Caco-2 (cell line): ENCODE measurements at regions not wholly inside any gene's neighbourhood (a gene's known extent, or its start where the extent isn't known, plus 50 kb on each side); places are given as distances from the start of the nearest gene placed in this dataset.

Experiments used
- BruUV-seq: library from RNA; stranded (reverse); fragments of 400-500 nt; replicated peaks from 2 replicates; lab custom pipeline; 2021; lab: Mats Ljungman, UMichigan
- CTCF ChIA-PET: fragments of 300-600 bp; sonication (Branson Sonifier 250); formaldehyde crosslinking; loops from one replicate; lab custom pipeline; 2022; ENCODE audit warnings: antibody characterized with exemption; lab: Charles Lee
- POLR2A ChIA-PET: fragments of 300-600 bp; sonication (Branson Sonifier 250); formaldehyde crosslinking; loops from one replicate; lab custom pipeline; 2022; ENCODE audit warnings: antibody characterized with exemption; lab: Charles Lee
- DNase-seq, 2 experiments: peaks; one replicate each; pipeline versions ENCODE4 v3.0.0 to v3.0.0-alpha.2; 2020 to 2022
- H3K27me3 ChIP-seq: replicated peaks from 2 replicates; pipeline ENCODE4 v1.6.0; 2011; ENCODE audit warnings: low read length; ENCODE audit not compliant: control insufficient read depth, insufficient read depth
- H3K36me3 ChIP-seq: 2 replicates; pipeline ENCODE4 v1.5.1; 2011; ENCODE audit warnings: low read length; ENCODE audit not compliant: control insufficient read depth, insufficient read depth
- H3K4me1 ChIP-seq: fragments of 250-450 bp; sonication (Bioruptor Pico); 2 replicates; pipeline ENCODE4 v1.5.1; 2020; ENCODE audit warnings: mild to moderate bottlenecking
- H3K4me3 ChIP-seq: 2 replicates; pipeline ENCODE4 v1.5.1; 2011; ENCODE audit warnings: low read depth, mild to moderate bottlenecking, control low read depth, low read length
- H3K9me3 ChIP-seq: fragments of 250-450 bp; sonication (Bioruptor Pico); 2 replicates; pipeline ENCODE4 v1.5.1; 2020; ENCODE audit warnings: mild to moderate bottlenecking, moderate library complexity
- H3K27ac Mint-ChIP-seq: one replicate; pipeline ENCODE4 v1.8.0; 2022; ENCODE audit warnings: mixed read lengths; ENCODE audit not compliant: unreplicated experiment
- H3K27me3 Mint-ChIP-seq: one replicate; pipeline ENCODE4 v1.8.0; 2022; ENCODE audit warnings: mixed read lengths; ENCODE audit not compliant: insufficient read depth, unreplicated experiment
- H3K36me3 Mint-ChIP-seq: one replicate; pipeline ENCODE4 v1.8.0; 2022; ENCODE audit warnings: mild to moderate bottlenecking, mixed read lengths; ENCODE audit not compliant: insufficient read depth, unreplicated experiment
- H3K4me1 Mint-ChIP-seq: one replicate; pipeline ENCODE4 v1.8.0; 2022; ENCODE audit warnings: low read depth, mixed read lengths; ENCODE audit not compliant: unreplicated experiment
- H3K4me3 Mint-ChIP-seq: one replicate; pipeline ENCODE4 v1.8.0; 2022; ENCODE audit warnings: mild to moderate bottlenecking, moderate library complexity, mixed read lengths; ENCODE audit not compliant: unreplicated experiment
- H3K9me3 Mint-ChIP-seq: one replicate; pipeline ENCODE4 v1.8.0; 2022; ENCODE audit warnings: mixed read lengths; ENCODE audit not compliant: unreplicated experiment
- CTCF ChIP-seq, 2 experiments: fragments of 200-600 bp in 1 of 2; IDR thresholded peaks; 1 replicate in 1 of 2; 2 replicates in 1 of 2; pipeline versions ENCODE4 v1.5.1 to v1.8.0; 2011 to 2022; ENCODE audit warnings: antibody characterized with exemption in 1 of 2, control low read depth in 1 of 2, inconsistent platforms in 1 of 2, low read depth in 1 of 2, low read length in 1 of 2, mild to moderate bottlenecking in 1 of 2, moderate library complexity in 1 of 2; ENCODE audit not compliant: insufficient read depth in 1 of 2, severe bottlenecking in 1 of 2, unreplicated experiment in 1 of 2
- intact Hi-C: fragments of 100-400 bp; cut with micrococcal nuclease; formaldehyde crosslinking; loops from one replicate; pipeline ENCODE4 v1.10.0; 2022; ENCODE audit not compliant: unreplicated experiment

DNA sequence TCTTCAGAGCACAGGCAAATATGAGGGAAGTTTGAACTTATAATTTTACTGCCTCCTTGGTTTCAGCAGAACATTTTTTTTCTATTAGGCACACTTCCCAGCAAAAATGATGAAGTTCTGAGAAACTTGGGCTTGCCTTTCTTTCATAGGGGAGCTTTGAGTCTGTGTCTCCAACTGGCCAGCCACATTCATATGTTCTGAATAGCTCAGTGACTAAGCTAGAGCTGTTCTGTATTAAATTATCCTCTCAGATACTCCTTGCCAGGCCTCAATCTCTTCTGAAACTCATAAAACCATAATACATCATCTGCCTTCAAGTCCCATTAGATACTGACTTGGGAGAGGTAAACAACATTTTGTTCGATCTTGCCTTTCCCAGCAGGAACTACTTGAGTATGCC lies 476.5 kb downstream of the GPAM start:
- no peak for TF ChIP-seq CTCF (IDR thresholded peaks at IDR 0.05; ENCODE audit: insufficient read depth in 1 of 2, low read depth in 1 of 2, low read length in 1 of 2, severe bottlenecking in 1 of 2, unreplicated experiment in 1 of 2)
- CTCF ChIA-PET: no interaction called here
- H3K36me3 Mint-ChIP-seq: no peaks in the 10 kb centered on the region

DNA sequence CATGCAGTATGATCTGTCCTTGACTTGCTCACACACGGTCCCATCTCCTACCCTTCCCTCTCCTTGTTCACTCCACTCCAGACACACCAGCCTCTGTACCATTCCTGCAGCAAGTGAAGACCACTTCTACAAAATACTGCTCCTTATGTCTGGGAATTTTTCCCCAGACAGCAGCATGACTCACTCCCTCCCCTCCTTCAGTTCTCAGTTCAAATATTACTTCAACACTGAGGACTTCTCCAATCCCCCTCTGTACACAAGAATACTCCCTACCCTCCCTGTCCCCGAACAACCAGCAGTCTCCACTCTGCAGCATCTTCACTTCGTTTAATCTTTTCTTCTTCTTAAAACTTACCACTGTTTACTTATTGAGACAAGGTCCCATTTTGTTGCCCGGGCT lies 474.0 kb downstream of the GPAM start:
- Mint-ChIP-seq H3K4me3 (no peak overlapping the region), H3K36me3 (no peaks in the 10 kb centered on the region), H3K27ac (no peak overlapping the region), H3K27me3 (peaks cover 7% of the 10 kb centered on the region), H3K4me1 (no peaks in the 10 kb centered on the region), H3K9me3 (peaks cover 11% of the 10 kb centered on the region)
- H3K4me1 ChIP-seq: no peaks in the 10 kb centered on the region
- ChIA-PET CTCF (no interaction called here), POLR2A (no interaction called here)
- H3K4me3 ChIP-seq: no peak overlapping the region
- no peak for TF ChIP-seq CTCF (IDR thresholded peaks at IDR 0.05; ENCODE audit: insufficient read depth in 1 of 2, low read depth in 1 of 2, low read length in 1 of 2, severe bottlenecking in 1 of 2, unreplicated experiment in 1 of 2)
- no peaks in the 10 kb centered on the region for H3K27me3 ChIP-seq
- DNase-seq: no peak
- BruUV-seq: no TSS peak
- intact Hi-C loops: no loop called here
- H3K9me3 ChIP-seq: no peaks in the 10 kb centered on the region
- H3K36me3 ChIP-seq: no peaks in the 10 kb centered on the region

More for the DNA sequence above, 476.5 kb downstream of the GPAM start:
- H3K36me3 ChIP-seq: no peaks in the 10 kb centered on the region
- H3K4me3 ChIP-seq: no peak overlapping the region
- intact Hi-C loops: no loop called here
- POLR2A ChIA-PET: no interaction called here
- Mint-ChIP-seq H3K4me3 (no peak overlapping the region), H3K4me1 (no peaks in the 10 kb centered on the region), H3K9me3 (peaks cover 11% of the 10 kb centered on the region), H3K27ac (no peak overlapping the region), H3K27me3 (peaks cover 13% of the 10 kb centered on the region)
- DNase-seq: no peak
- H3K4me1 ChIP-seq: no peaks in the 10 kb centered on the region
- BruUV-seq: no TSS peak
- H3K27me3 ChIP-seq: no peaks in the 10 kb centered on the region
- no peaks in the 10 kb centered on the region for H3K9me3 ChIP-seq

DNA sequence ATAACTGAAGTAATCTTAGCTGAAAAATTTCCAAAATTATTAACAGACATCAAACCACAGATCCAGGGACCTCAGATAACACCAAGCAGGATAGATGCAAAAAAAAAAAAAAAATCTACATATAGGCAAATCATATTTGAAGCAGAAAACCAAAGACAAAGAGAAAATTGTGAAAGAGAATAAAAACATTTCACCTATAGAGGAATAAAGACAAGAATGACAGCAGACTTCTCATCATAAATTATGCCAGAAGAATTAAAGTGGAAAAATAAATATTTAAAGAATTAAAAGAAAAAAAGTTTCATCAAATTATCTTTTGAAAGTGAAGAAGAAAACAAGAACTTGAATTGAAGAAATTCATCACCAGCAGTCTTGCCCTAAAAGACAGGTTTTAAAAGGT lies 467.5 kb downstream of the GPAM start:
- no peak overlapping the region for H3K4me3 Mint-ChIP-seq
- Histone ChIP-seq H3K4me1 (no peaks in the 10 kb centered on the region), H3K36me3 (no peaks in the 10 kb centered on the region), H3K27me3 (no peaks in the 10 kb centered on the region), H3K9me3 (no peaks in the 10 kb centered on the region), H3K4me3 (no peak overlapping the region)
- intact Hi-C loops: no loop called here
- H3K27me3 Mint-ChIP-seq: no peaks in the 10 kb centered on the region
- H3K4me1 Mint-ChIP-seq: no peaks in the 10 kb centered on the region
- ChIA-PET CTCF (no interaction called here), POLR2A (no interaction called here)
- no TSS peak for BruUV-seq
- no peaks in the 10 kb centered on the region for H3K36me3 Mint-ChIP-seq
- peaks cover 29% of the 10 kb centered on the region for H3K9me3 Mint-ChIP-seq
- no peak for TF ChIP-seq CTCF (IDR thresholded peaks at IDR 0.05; ENCODE audit: insufficient read depth in 1 of 2, low read depth in 1 of 2, low read length in 1 of 2, severe bottlenecking in 1 of 2, unreplicated experiment in 1 of 2)
- DNase-seq: no peak
- H3K27ac Mint-ChIP-seq: no peak overlapping the region
